ENCODE measurements at regions not wholly inside any gene's neighbourhood (a gene's known extent, or its start where the extent isn't known, plus 50 kb on each side); places are given as distances from the start of the nearest gene placed in this dataset.

DNA sequence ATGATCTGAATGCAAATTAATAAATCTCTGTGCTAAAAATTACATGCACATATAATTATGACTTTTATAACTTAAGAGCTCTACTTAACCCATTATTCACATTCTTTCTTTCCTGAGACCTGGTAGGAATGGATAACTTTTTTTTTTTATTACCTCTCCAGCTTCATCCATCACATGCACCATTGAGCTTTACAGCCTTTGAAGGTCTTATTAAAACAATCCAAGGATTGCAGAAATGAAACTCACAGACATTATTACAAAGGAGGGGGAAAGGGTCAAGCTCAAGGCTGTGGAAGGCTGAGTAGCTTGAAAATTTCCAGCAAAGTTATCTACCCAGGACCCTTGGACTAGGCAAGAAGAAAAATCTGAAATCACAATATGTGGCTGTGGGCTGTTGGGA lies 202.5 kb upstream of the GRIP1 start:
- Histone ChIP-seq H3K4me3 (no peak overlapping the region), H3K4me1 (replicated peaks in 1 of 2; ENCODE audit: control insufficient read depth in 2 of 2, insufficient read depth in 2 of 2, low read length in 2 of 2) (no peaks in the 10 kb centered on the region), H4K20me1 (replicated peaks; ENCODE audit: control insufficient read depth, insufficient read depth, low read length) (no peaks in the 10 kb centered on the region), H3K4me2 (ENCODE audit: insufficient read depth, low read length) (no peak overlapping the region), H3K27ac (ENCODE audit: extremely low read depth, low read depth, low read length) (no peak overlapping the region), H3K9me3 (replicated peaks; ENCODE audit: control insufficient read depth, insufficient read depth, low read depth, low read length) (no peaks in the 10 kb centered on the region), H2AFZ (ENCODE audit: low read depth, low read length) (no peak overlapping the region), H3K79me2 (ENCODE audit: control insufficient read depth, insufficient read depth, low read length) (no peaks in the 10 kb centered on the region), H3K9ac (ENCODE audit: insufficient read depth in 1 of 2, low read depth in 2 of 2, low read length in 2 of 2) (no peak overlapping the region), H3K36me3 (ENCODE audit: control insufficient read depth, insufficient read depth, low read length) (no peaks in the 10 kb centered on the region), H3K9me1 (ENCODE audit: control insufficient read depth, insufficient read depth, low read length) (no peaks in the 10 kb centered on the region), H3K27me3 (ENCODE audit: control insufficient read depth in 2 of 2, insufficient read depth in 2 of 2, low read length in 2 of 2) (no peaks in the 10 kb centered on the region)
- ATAC-seq, result no peak
- CTCF ChIA-PET (ENCODE audit: low intra/inter-chr PET ratio), result no interaction called here
- no peak for DNase-seq (ENCODE audit: extremely low read depth in 1 of 4, low spot score in 3 of 4)
- in situ Hi-C loops (cut with MboI) (no loop called here), intact Hi-C loops (cut with micrococcal nuclease) (no loop called here)
- FAIRE-seq, result no peak
- BruUV-seq (replicated peaks), result no TSS peak
- POLR2A ChIA-PET, result interaction anchor here (1.0 kb wide), 1 partner anchor 8 kb away, joined by 3 read pairs; no protein-coding TSS in a partner anchor
- TF ChIP-seq EP400 (IDR thresholded peaks at IDR 0.05) (no peak), HMG20B (CRISPR knock-in tag; IDR thresholded peaks at IDR 0.05) (no peak), MTF1 (CRISPR knock-in tag; IDR thresholded peaks at IDR 0.05; ENCODE audit: borderline replicate concordance) (no peak), MYC (IDR thresholded peaks at IDR 0.05; ENCODE audit: low read depth, low read length) (no peak), MYC (CRISPR knock-in tag; IDR thresholded peaks at IDR 0.05; ENCODE audit: borderline replicate concordance, low read depth) (no peak), ZNF785 (CRISPR knock-in tag; IDR thresholded peaks at IDR 0.05) (no peak), NR4A1 (CRISPR knock-in tag; IDR thresholded peaks at IDR 0.05) (no peak), NR4A1 (tag; IDR thresholded peaks at IDR 0.05) (no peak), SMARCE1 (IDR thresholded peaks at IDR 0.05) (no peak), CHD1 (IDR thresholded peaks at IDR 0.05; ENCODE audit: low read length) (no peak), SMARCB1 (IDR thresholded peaks at IDR 0.05; ENCODE audit: insufficient read length, low read depth) (no peak), KAT7 (CRISPR knock-in tag; IDR thresholded peaks at IDR 0.05; ENCODE audit: borderline replicate concordance) (no peak)
- TF ChIP-seq, protein P1, sequence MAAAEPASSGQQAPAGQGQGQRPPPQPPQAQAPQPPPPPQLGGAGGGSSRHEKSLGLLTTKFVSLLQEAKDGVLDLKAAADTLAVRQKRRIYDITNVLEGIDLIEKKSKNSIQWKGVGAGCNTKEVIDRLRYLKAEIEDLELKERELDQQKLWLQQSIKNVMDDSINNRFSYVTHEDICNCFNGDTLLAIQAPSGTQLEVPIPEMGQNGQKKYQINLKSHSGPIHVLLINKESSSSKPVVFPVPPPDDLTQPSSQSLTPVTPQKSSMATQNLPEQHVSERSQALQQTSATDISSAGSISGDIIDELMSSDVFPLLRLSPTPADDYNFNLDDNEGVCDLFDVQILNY (CRISPR knock-in tag; IDR thresholded peaks at IDR 0.05), result no peak
- TF ChIP-seq, protein P2, sequence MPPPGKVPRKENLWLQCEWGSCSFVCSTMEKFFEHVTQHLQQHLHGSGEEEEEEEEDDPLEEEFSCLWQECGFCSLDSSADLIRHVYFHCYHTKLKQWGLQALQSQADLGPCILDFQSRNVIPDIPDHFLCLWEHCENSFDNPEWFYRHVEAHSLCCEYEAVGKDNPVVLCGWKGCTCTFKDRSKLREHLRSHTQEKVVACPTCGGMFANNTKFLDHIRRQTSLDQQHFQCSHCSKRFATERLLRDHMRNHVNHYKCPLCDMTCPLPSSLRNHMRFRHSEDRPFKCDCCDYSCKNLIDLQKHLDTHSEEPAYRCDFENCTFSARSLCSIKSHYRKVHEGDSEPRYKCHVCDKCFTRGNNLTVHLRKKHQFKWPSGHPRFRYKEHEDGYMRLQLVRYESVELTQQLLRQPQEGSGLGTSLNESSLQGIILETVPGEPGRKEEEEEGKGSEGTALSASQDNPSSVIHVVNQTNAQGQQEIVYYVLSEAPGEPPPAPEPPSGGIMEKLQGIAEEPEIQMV (tag; conservative IDR thresholded peaks at IDR 0.05; ENCODE audit: low read depth), result no peak
- TF ChIP-seq, protein P3, sequence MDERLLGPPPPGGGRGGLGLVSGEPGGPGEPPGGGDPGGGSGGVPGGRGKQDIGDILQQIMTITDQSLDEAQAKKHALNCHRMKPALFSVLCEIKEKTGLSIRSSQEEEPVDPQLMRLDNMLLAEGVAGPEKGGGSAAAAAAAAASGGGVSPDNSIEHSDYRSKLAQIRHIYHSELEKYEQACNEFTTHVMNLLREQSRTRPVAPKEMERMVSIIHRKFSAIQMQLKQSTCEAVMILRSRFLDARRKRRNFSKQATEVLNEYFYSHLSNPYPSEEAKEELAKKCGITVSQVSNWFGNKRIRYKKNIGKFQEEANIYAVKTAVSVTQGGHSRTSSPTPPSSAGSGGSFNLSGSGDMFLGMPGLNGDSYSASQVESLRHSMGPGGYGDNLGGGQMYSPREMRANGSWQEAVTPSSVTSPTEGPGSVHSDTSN (CRISPR knock-in tag; IDR thresholded peaks at IDR 0.05; ENCODE audit: low read depth), result no peak
- TF ChIP-seq, protein P3 (tag; conservative IDR thresholded peaks at IDR 0.05; ENCODE audit: low read depth), result no peak

Data from K562 (cell line).